ENCODE measurements at regions not wholly inside any gene's neighbourhood (a gene's known extent, or its start where the extent isn't known, plus 50 kb on each side); places are given as distances from the start of the nearest gene placed in this dataset.
"Not testable (repeated sequence)": the region's sequence is repeated elsewhere in the genome, so short reads cannot be mapped to it uniquely, and the experiment has no call there.

- H3K4me1 Mint-ChIP-seq (ENCODE audit: low read depth in 2 of 2); H3K27me3 Mint-ChIP-seq; H3K27ac Mint-ChIP-seq; ATAC-seq; H3K9me3 Mint-ChIP-seq; H3K4me3 Mint-ChIP-seq; DNase-seq (ENCODE audit: low spot score): not testable (repeated sequence)
- H3K36me3 Mint-ChIP-seq: peaks cover 11% of the 10 kb centered on the region
Measured at GRCh38 chr2:85969367-85969766, 80.6 kb upstream of the ST3GAL5 start.

- not testable (repeated sequence) for H3K27ac Mint-ChIP-seq; H3K4me3 Mint-ChIP-seq; H3K9me3 Mint-ChIP-seq; ATAC-seq; DNase-seq (ENCODE audit: low spot score); H3K27me3 Mint-ChIP-seq; H3K4me1 Mint-ChIP-seq (ENCODE audit: low read depth in 2 of 2)
- peaks cover 15% of the 10 kb centered on the region for H3K36me3 Mint-ChIP-seq
Measured at GRCh38 chr2:85965770-85966169, 77.0 kb upstream of the ST3GAL5 start.

- peak overlapping the region; percentile 25 for H3K4me3 Mint-ChIP-seq
- not testable (repeated sequence) for H3K9me3 Mint-ChIP-seq; H3K27ac Mint-ChIP-seq; H3K27me3 Mint-ChIP-seq; DNase-seq (ENCODE audit: low spot score); H3K4me1 Mint-ChIP-seq (ENCODE audit: low read depth in 2 of 2); ATAC-seq
- peaks cover 15% of the 10 kb centered on the region for H3K36me3 Mint-ChIP-seq
Measured at GRCh38 chr2:85963747-85964418, 75.1 kb upstream of the ST3GAL5 start.

GRCh38 chr2:85963068-85963467 lies 74.3 kb upstream of the ST3GAL5 start:
- DNase-seq (ENCODE audit: low spot score) (no peak), ATAC-seq (peak in 1 of 2 donors; percentile 58)
- H3K4me1 Mint-ChIP-seq (ENCODE audit: low read depth in 2 of 2): peaks cover 0 to 7% of the 10 kb centered on the region in 2 donors
- H3K27me3 Mint-ChIP-seq: no peaks in the 10 kb centered on the region
- no peak overlapping the region for H3K27ac Mint-ChIP-seq
- no peaks in the 10 kb centered on the region for H3K9me3 Mint-ChIP-seq
- H3K36me3 Mint-ChIP-seq: peaks cover 15% of the 10 kb centered on the region
- H3K4me3 Mint-ChIP-seq: peak overlapping the region; percentile 79

- H3K4me1 Mint-ChIP-seq (ENCODE audit: low read depth in 2 of 2): peaks cover 0 to 7% of the 10 kb centered on the region in 2 donors
Measured at GRCh38 chr2:85961754-85962153, 73.0 kb upstream of the ST3GAL5 start.

GRCh38 chr2:85961053-85961452 lies 72.3 kb upstream of the ST3GAL5 start:
- peaks cover 0 to 7% of the 10 kb centered on the region in 2 donors for H3K4me1 Mint-ChIP-seq (ENCODE audit: low read depth in 2 of 2)
- H3K36me3 Mint-ChIP-seq: peaks cover 15% of the 10 kb centered on the region
- no peaks in the 10 kb centered on the region for H3K9me3 Mint-ChIP-seq
- ATAC-seq: no peak
- no peaks in the 10 kb centered on the region for H3K27me3 Mint-ChIP-seq
- no peak overlapping the region for H3K27ac Mint-ChIP-seq
- H3K4me3 Mint-ChIP-seq: no peak overlapping the region
- no peak for DNase-seq (ENCODE audit: low spot score)

More at GRCh38 chr2:85961754-85962153, 73.0 kb upstream of the ST3GAL5 start:
- Mint-ChIP-seq H3K9me3 (no peaks in the 10 kb centered on the region), H3K27ac (no peak overlapping the region), H3K4me3 (no peak overlapping the region), H3K36me3 (peaks cover 15% of the 10 kb centered on the region), H3K27me3 (no peaks in the 10 kb centered on the region)
- ATAC-seq (no peak), DNase-seq (ENCODE audit: low spot score) (no peak)

- Mint-ChIP-seq H3K27ac (no peak overlapping the region), H3K27me3 (no peaks in the 10 kb centered on the region), H3K4me3 (no peak overlapping the region), H3K9me3 (no peaks in the 10 kb centered on the region), H3K4me1 (ENCODE audit: low read depth in 2 of 2) (peaks cover 0 to 7% of the 10 kb centered on the region in 2 donors), H3K36me3 (peaks cover 11% of the 10 kb centered on the region)
- DNase-seq (ENCODE audit: low spot score) (no peak), ATAC-seq (no peak)
Measured at GRCh38 chr2:85959826-85960225, 71.0 kb upstream of the ST3GAL5 start.

GRCh38 chr2:85959185-85959584 lies 70.4 kb upstream of the ST3GAL5 start:
- no peak overlapping the region for H3K4me3 Mint-ChIP-seq
- peaks cover 0 to 7% of the 10 kb centered on the region in 2 donors for H3K4me1 Mint-ChIP-seq (ENCODE audit: low read depth in 2 of 2)
- peaks cover 10% of the 10 kb centered on the region for H3K36me3 Mint-ChIP-seq
- H3K27ac Mint-ChIP-seq: no peak overlapping the region
- no peak for ATAC-seq
- DNase-seq (ENCODE audit: low spot score): no peak
- no peaks in the 10 kb centered on the region for H3K9me3 Mint-ChIP-seq
- no peaks in the 10 kb centered on the region for H3K27me3 Mint-ChIP-seq

- H3K27me3 Mint-ChIP-seq: no peaks in the 10 kb centered on the region
- no peak overlapping the region for H3K4me3 Mint-ChIP-seq
- no peak for DNase-seq (ENCODE audit: low spot score)
- no peak for ATAC-seq
- no peak overlapping the region for H3K27ac Mint-ChIP-seq
- H3K9me3 Mint-ChIP-seq: no peaks in the 10 kb centered on the region
- peaks cover under 1 to 7% of the 10 kb centered on the region in 2 donors for H3K4me1 Mint-ChIP-seq (ENCODE audit: low read depth in 2 of 2)
- peaks cover 10% of the 10 kb centered on the region for H3K36me3 Mint-ChIP-seq
Measured at GRCh38 chr2:85958731-85959130, 69.9 kb upstream of the ST3GAL5 start.

- ATAC-seq: no peak
- Mint-ChIP-seq H3K27me3 (no peaks in the 10 kb centered on the region), H3K4me3 (no peak overlapping the region), H3K36me3 (peaks cover 2% of the 10 kb centered on the region), H3K27ac (no peak overlapping the region), H3K9me3 (no peaks in the 10 kb centered on the region), H3K4me1 (ENCODE audit: low read depth in 2 of 2) (peaks cover 0 to 3% of the 10 kb centered on the region in 2 donors)
- no peak for DNase-seq (ENCODE audit: low spot score)
Measured at GRCh38 chr2:85957256-85957655, 68.5 kb upstream of the ST3GAL5 start.

- Mint-ChIP-seq H3K9me3 (no peaks in the 10 kb centered on the region), H3K36me3 (no peaks in the 10 kb centered on the region), H3K4me1 (ENCODE audit: low read depth in 2 of 2) (peaks cover 0 to 3% of the 10 kb centered on the region in 2 donors), H3K27ac (no peak overlapping the region), H3K4me3 (no peak overlapping the region), H3K27me3 (no peaks in the 10 kb centered on the region)
- ATAC-seq (no peak), DNase-seq (ENCODE audit: low spot score) (no peak)
Measured at GRCh38 chr2:85956646-85957039, 67.9 kb upstream of the ST3GAL5 start.

GRCh38 chr2:85954590-85955458 lies 66.0 kb upstream of the ST3GAL5 start:
- DNase-seq (ENCODE audit: low spot score): no peak
- Mint-ChIP-seq H3K4me3 (no peak overlapping the region), H3K27ac (no peak overlapping the region), H3K36me3 (no peaks in the 10 kb centered on the region), H3K9me3 (no peaks in the 10 kb centered on the region), H3K27me3 (no peaks in the 10 kb centered on the region), H3K4me1 (ENCODE audit: low read depth in 2 of 2) (peaks cover 0 to 3% of the 10 kb centered on the region in 2 donors)
- no peak for ATAC-seq

- Mint-ChIP-seq H3K27ac (no peak overlapping the region), H3K9me3 (no peaks in the 10 kb centered on the region), H3K27me3 (no peaks in the 10 kb centered on the region), H3K4me3 (no peak overlapping the region), H3K4me1 (ENCODE audit: low read depth in 2 of 2) (peaks cover 0 to 3% of the 10 kb centered on the region in 2 donors), H3K36me3 (no peaks in the 10 kb centered on the region)
- no peak for ATAC-seq
- no peak for DNase-seq (ENCODE audit: low spot score)
Measured at GRCh38 chr2:85954192-85954589, 65.4 kb upstream of the ST3GAL5 start.

- H3K9me3 Mint-ChIP-seq: no peaks in the 10 kb centered on the region
- ATAC-seq (no peak), DNase-seq (ENCODE audit: low spot score) (no peak)
- H3K36me3 Mint-ChIP-seq: no peaks in the 10 kb centered on the region
- no peak overlapping the region for H3K4me3 Mint-ChIP-seq
- H3K27me3 Mint-ChIP-seq: no peaks in the 10 kb centered on the region
- H3K27ac Mint-ChIP-seq: no peak overlapping the region
- H3K4me1 Mint-ChIP-seq (ENCODE audit: low read depth in 2 of 2): peaks cover 0 to 3% of the 10 kb centered on the region in 2 donors
Measured at GRCh38 chr2:85953476-85953875, 64.7 kb upstream of the ST3GAL5 start.
